Lung (tissue), 11 donors: ENCODE measurements at regions not wholly inside any gene's neighbourhood (a gene's known extent, or its start where the extent isn't known, plus 50 kb on each side); places are given as distances from the start of the nearest gene placed in this dataset.
"Not testable (repeated sequence)": the region's sequence is repeated elsewhere in the genome, so short reads cannot be mapped to it uniquely, and the experiment has no call there.

Source experiments
- ATAC-seq: fragments of 200-7000 bp; cut with Tn5 transposase; one replicate; pipeline ENCODE4 v1.9.1; 2020; ENCODE audit warnings: moderate number of reproducible peaks; ENCODE audit not compliant: insufficient read depth, low FRiP score
- DNase-seq, 3 donors: peaks; one replicate each; pipeline ENCODE4 v3.0.0-alpha.2; 2013 to 2017
- H3K27ac ChIP-seq, 2 donors: one replicate each; pipeline ENCODE4 v1.5.1; 2013; ENCODE audit warnings: mild to moderate bottlenecking in 2 of 2, moderate library complexity in 2 of 2, control low read depth in 1 of 2, inconsistent platforms in 1 of 2, low read depth in 1 of 2, low read length in 1 of 2
- H3K27me3 ChIP-seq, 3 donors: one replicate each; pipeline ENCODE4 v1.5.1; 2013; ENCODE audit warnings: low read length in 2 of 3; ENCODE audit not compliant: control insufficient read depth in 3 of 3, insufficient read depth in 3 of 3
- H3K36me3 ChIP-seq, 4 donors: one replicate each; pipeline ENCODE4 v1.5.1; 2013; ENCODE audit warnings: low read length in 4 of 4, mild to moderate bottlenecking in 1 of 4, moderate library complexity in 1 of 4; ENCODE audit not compliant: control insufficient read depth in 4 of 4, insufficient read depth in 4 of 4
- H3K4me1 ChIP-seq, 5 donors: one replicate each; pipeline ENCODE4 v1.5.1; 2013; ENCODE audit warnings: low read length in 5 of 5, mild to moderate bottlenecking in 2 of 5, moderate library complexity in 1 of 5; ENCODE audit not compliant: control insufficient read depth in 5 of 5, insufficient read depth in 5 of 5
- H3K4me3 ChIP-seq: one replicate; pipeline ENCODE4 v1.5.1; 2013; ENCODE audit warnings: mild to moderate bottlenecking, control low read depth, moderate library complexity
- H3K9ac ChIP-seq, 2 donors: one replicate each; pipeline ENCODE4 v1.5.1; 2013; ENCODE audit warnings: low read length in 2 of 2, control low read depth in 1 of 2; ENCODE audit not compliant: insufficient read depth in 1 of 2
- H3K9me3 ChIP-seq, 4 donors: one replicate each; pipeline ENCODE4 v1.5.1; 2013; ENCODE audit warnings: low read length in 3 of 4, mild to moderate bottlenecking in 1 of 4, moderate library complexity in 1 of 4; ENCODE audit not compliant: control insufficient read depth in 4 of 4, insufficient read depth in 3 of 4
- CTCF ChIP-seq: IDR thresholded peaks from 2 replicates; pipeline ENCODE4 v1.5.1; 2012; ENCODE audit warnings: mild to moderate bottlenecking; ENCODE audit errors: control extremely low read depth, extremely low read depth
- WGBS, 2 donors: extraction: QIAGEN DNeasy Blood & Tissue Kit; methylation state at CpG; one replicate each; pipeline ENCODE4 v1.1.7; 2013; 5-methylcytosine and 5-hydroxymethylcytosine counted together
- donor health status: control.
- donor health status: control.
- donor health status: Bipolar disorder and iron deficiency.
- donor health status: healthy.
- donor health status: DM: yes; HTN: yes; CAD: no.

DNA sequence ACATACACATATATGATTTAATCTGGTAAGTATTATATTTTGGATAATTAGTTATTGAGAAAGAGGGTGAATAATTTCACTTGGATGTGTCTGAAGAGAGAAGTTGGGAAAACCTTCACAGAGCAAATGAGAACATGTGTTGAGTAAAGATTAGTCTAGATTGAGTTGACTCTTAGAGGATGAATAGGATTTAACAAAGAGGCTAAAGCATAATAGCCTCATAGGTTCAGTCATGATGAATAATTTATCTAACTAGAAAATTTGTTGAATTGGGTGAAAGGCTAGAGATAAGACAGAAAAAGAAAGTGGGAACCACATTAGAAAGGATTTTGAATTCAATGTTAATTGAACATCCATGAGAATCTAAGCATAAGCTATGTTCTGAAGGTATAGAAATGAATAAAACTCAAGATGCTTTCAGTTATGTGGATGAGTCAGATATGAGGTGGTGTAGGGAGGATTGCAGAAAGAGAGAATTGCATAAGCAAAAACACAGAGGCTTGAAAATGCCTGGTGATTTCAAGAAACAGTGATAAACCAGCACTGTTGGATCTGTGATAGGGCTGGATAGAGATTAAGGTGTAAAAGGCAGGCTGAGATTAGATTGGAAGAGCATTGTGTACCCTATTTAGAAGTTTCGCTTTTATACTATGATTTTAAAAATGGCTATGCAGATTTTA lies 207.6 kb upstream of the NR3C2 start:
- Histone ChIP-seq H3K4me3 (no peak overlapping the region), H3K9ac (no peak overlapping the region), H3K27me3 (no peaks in the 10 kb centered on the region), H3K27ac (no peak overlapping the region), H3K36me3 (no peaks in the 10 kb centered on the region), H3K9me3 (no peaks in the 10 kb centered on the region), H3K4me1 (peaks cover 0 to 2% (median 0%) of the 10 kb centered on the region in 5 donors)
- TF ChIP-seq CTCF = no peak
- ATAC-seq = no peak
- no peak for DNase-seq
- 93 to 94% methylated on average over 1 of the region's 1 CpG for WGBS, 2 donors

- DNase-seq = no peak
- Histone ChIP-seq H3K4me3 (no peak overlapping the region), H3K4me1 (peaks cover 0 to 2% (median 0%) of the 10 kb centered on the region in 5 donors), H3K27me3 (no peaks in the 10 kb centered on the region), H3K27ac (no peak overlapping the region), H3K9me3 (no peaks in the 10 kb centered on the region), H3K36me3 (no peaks in the 10 kb centered on the region), H3K9ac (no peak overlapping the region)
- 80 to 85% methylated on average over 2 of the region's 2 CpGs for WGBS, 2 donors
- TF ChIP-seq CTCF = no peak
- no peak for ATAC-seq
Observed at GRCh38 chr4:148643851-148644250, 201.6 kb upstream of the NR3C2 start.

DNA sequence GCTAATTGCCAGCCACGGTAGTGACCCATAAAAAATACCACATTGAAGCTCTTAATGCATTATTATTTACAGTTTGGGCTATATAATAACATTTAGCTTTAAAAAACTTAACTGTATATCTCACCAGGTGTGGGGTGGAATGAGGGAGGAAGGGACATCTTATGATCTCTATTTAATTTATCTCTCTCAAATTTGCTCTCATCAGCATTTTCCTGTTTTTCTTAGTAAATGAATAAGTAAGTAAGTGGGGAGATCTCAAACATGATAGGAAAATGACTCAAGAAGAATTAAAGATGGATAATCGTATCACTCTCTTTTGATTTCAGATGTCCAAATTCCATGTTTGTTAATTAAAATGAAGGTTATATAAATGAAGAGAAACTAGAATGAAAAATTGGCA lies 200.7 kb upstream of the NR3C2 start:
- Histone ChIP-seq H3K4me3 (no peak overlapping the region), H3K4me1 (peaks cover 0 to 2% (median 0%) of the 10 kb centered on the region in 5 donors), H3K27ac (no peak overlapping the region), H3K27me3 (no peaks in the 10 kb centered on the region), H3K9ac (no peak overlapping the region), H3K36me3 (no peaks in the 10 kb centered on the region), H3K9me3 (no peaks in the 10 kb centered on the region)
- 89 to 91% methylated on average over 2 of the region's 2 CpGs for WGBS, 2 donors
- no peak for ATAC-seq
- TF ChIP-seq CTCF = no peak
- no peak for DNase-seq

- H3K27me3 ChIP-seq, H3K4me3 ChIP-seq, DNase-seq, H3K9ac ChIP-seq, H3K9me3 ChIP-seq, H3K36me3 ChIP-seq, H3K27ac ChIP-seq, ATAC-seq, H3K4me1 ChIP-seq: not testable (repeated sequence)
- WGBS, 2 donors = 81 to 82% methylated on average over 2 of the region's 2 CpGs
Observed at GRCh38 chr4:148638079-148638478, 195.9 kb upstream of the NR3C2 start.

DNA sequence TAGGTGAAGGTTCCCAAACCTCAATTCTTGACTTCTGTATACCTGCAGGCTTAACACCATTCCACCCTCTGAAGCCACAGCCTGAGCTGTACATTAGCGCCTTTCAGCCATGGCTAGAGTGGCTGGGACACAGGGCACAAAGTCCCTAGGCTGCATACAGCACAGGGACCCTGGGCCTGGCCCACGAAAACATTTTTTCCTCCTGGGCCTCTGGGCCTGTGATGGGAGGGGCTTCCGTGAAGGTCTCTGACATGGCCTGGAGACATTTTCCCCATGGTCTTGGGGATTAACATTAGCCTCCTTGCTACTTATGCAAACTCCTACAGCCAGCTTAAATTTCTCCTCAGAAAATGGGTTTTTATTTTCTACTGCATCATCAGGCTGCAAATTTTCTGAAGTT lies 195.2 kb upstream of the NR3C2 start:
- H3K27ac ChIP-seq, H3K27me3 ChIP-seq, H3K4me3 ChIP-seq, H3K9me3 ChIP-seq, H3K36me3 ChIP-seq, H3K4me1 ChIP-seq, DNase-seq, ATAC-seq, H3K9ac ChIP-seq: not testable (repeated sequence)
- 91 to 93% methylated on average over 3 of the region's 3 CpGs for WGBS, 2 donors
